GM10248 (cell line): ENCODE measurements at regions not wholly inside any gene's neighbourhood (a gene's known extent, or its start where the extent isn't known, plus 50 kb on each side); places are given as distances from the start of the nearest gene placed in this dataset.
A peak's percentile ranks its signal among the peaks of the same experiment; 100 is the strongest.
"Not testable (repeated sequence)": the region's sequence is repeated elsewhere in the genome, so short reads cannot be mapped to it uniquely, and the experiment has no call there.

Experiments
- CTCF ChIA-PET: fragments of 300-600 bp; sonication (Branson Sonifier 250); formaldehyde crosslinking; extraction: SDS; loops from one replicate; lab custom pipeline; 2021; ENCODE audit warnings: antibody characterized with exemption; lab: Yijun Ruan, JAX
- POLR2A ChIA-PET: fragments of 350-650 bp; sonication (Branson Sonifier 250); formaldehyde crosslinking; extraction: SDS; loops from one replicate; lab custom pipeline; 2020; ENCODE audit warnings: antibody characterized with exemption; lab: Yijun Ruan, JAX
- DNase-seq: peaks from one replicate; pipeline ENCODE4 v3.0.0; 2012; ENCODE audit errors: extremely low spot score
- CTCF ChIP-seq: IDR thresholded peaks from 2 replicates; pipeline ENCODE4 v1.5.1; 2012; ENCODE audit warnings: mild to moderate bottlenecking, low read depth; ENCODE audit errors: extremely low read depth, missing control alignments, control extremely low read depth

GRCh38 chr14:55851301-55851700 lies 266.9 kb upstream of the PELI2 start:
- CTCF ChIA-PET: interaction anchor here (1.2 to 1.5 kb wide), 3 partner anchors 13 to 73 kb away, joined by 3 read pairs; no protein-coding TSS in a partner anchor
- POLR2A ChIA-PET: no interaction called here
- DNase-seq: no peak
- TF ChIP-seq CTCF: no peak

- CTCF ChIA-PET: no interaction called here
These were observed 266.2 kb upstream of the PELI2 start for GRCh38 chr14:55851961-55852360.

GRCh38 chr14:55855751-55856150 lies 262.5 kb upstream of the PELI2 start:
- ChIA-PET POLR2A (no interaction called here), CTCF (no interaction called here)
- TF ChIP-seq CTCF: no peak
- DNase-seq: no peak

More at GRCh38 chr14:55851961-55852360, 266.2 kb upstream of the PELI2 start:
- no peak for TF ChIP-seq CTCF
- DNase-seq: no peak
- POLR2A ChIA-PET: no interaction called here

GRCh38 chr14:55858604-55859003 lies 259.6 kb upstream of the PELI2 start:
- no peak for DNase-seq
- ChIA-PET CTCF (no interaction called here), POLR2A (no interaction called here)
- TF ChIP-seq CTCF: no peak

- POLR2A ChIA-PET, DNase-seq: not testable (repeated sequence)
- CTCF ChIA-PET: interaction anchor here (1.3 to 1.4 kb wide), 2 partner anchors 8 to 24 kb away, joined by 3 read pairs; no protein-coding TSS in a partner anchor
These were observed 256.6 kb upstream of the PELI2 start for GRCh38 chr14:55861561-55861960.

GRCh38 chr14:55864890-55865655 lies 253.1 kb upstream of the PELI2 start:
- TF ChIP-seq CTCF: no peak
- POLR2A ChIA-PET: no interaction called here
- CTCF ChIA-PET: interaction anchor here (0.9 kb wide), 1 partner anchor 610 kb away, joined by 3 read pairs; no protein-coding TSS in a partner anchor
- peak; percentile 25 for DNase-seq

- ChIA-PET POLR2A (no interaction called here), CTCF (no interaction called here)
- TF ChIP-seq CTCF: no peak
- DNase-seq: no peak
These were observed 250.9 kb upstream of the PELI2 start for GRCh38 chr14:55867311-55867710.
